Hepatocyte (in vitro differentiated cells): ENCODE measurements at regions not wholly inside any gene's neighbourhood (a gene's known extent, or its start where the extent isn't known, plus 50 kb on each side); places are given as distances from the start of the nearest gene placed in this dataset.

Experiments
- DNase-seq: peaks from one replicate; pipeline ENCODE4 v3.0.0-alpha.2; 2016; ENCODE audit warnings: low spot score
- H2AFZ ChIP-seq: fragments of 200-600 bp; sonication (generic); 2 replicates; pipeline ENCODE4 v1.6.0; 2016; ENCODE audit warnings: antibody characterized with exemption, mild to moderate bottlenecking
- H3K27ac ChIP-seq: fragments of 200-600 bp; sonication (generic); 2 replicates; pipeline ENCODE4 v1.5.1; 2016; ENCODE audit warnings: mild to moderate bottlenecking
- H3K27me3 ChIP-seq: fragments of 200-600 bp; sonication (generic); 2 replicates; pipeline ENCODE4 v1.6.1; 2016
- H3K36me3 ChIP-seq: fragments of 200-600 bp; sonication (generic); replicated peaks from 2 replicates; pipeline ENCODE4 v1.5.1; 2016; ENCODE audit warnings: low read depth; ENCODE audit not compliant: insufficient read depth
- H3K4me1 ChIP-seq: fragments of 200-600 bp; sonication (generic); 2 replicates; pipeline ENCODE4 v1.5.1; 2016; ENCODE audit warnings: mild to moderate bottlenecking, moderate library complexity; ENCODE audit not compliant: insufficient read depth
- H3K4me2 ChIP-seq: fragments of 200-600 bp; sonication (generic); 2 replicates; pipeline ENCODE4 v1.6.0; 2016
- H3K4me3 ChIP-seq: fragments of 200-600 bp; sonication (generic); 2 replicates; pipeline ENCODE4 v1.5.1; 2016; ENCODE audit warnings: mild to moderate bottlenecking
- H3K79me2 ChIP-seq: fragments of 200-600 bp; sonication (generic); 2 replicates; pipeline ENCODE4 v1.6.0; 2017; ENCODE audit warnings: mild to moderate bottlenecking
- H3K9me2 ChIP-seq: fragments of 200-600 bp; sonication (generic); replicated peaks from 2 replicates; pipeline ENCODE4 v1.6.0; 2017; ENCODE audit warnings: mild to moderate bottlenecking; ENCODE audit not compliant: insufficient read depth
- H3K9me3 ChIP-seq: fragments of 200-600 bp; sonication (generic); 2 replicates; pipeline ENCODE4 v1.5.1; 2016; ENCODE audit warnings: low read depth, mild to moderate bottlenecking
- H4K20me1 ChIP-seq: fragments of 200-600 bp; sonication (generic); 2 replicates; pipeline ENCODE4 v1.6.0; 2016; ENCODE audit warnings: mild to moderate bottlenecking; ENCODE audit not compliant: insufficient read depth, poor library complexity, severe bottlenecking
- EZH2 ChIP-seq: fragments of 200-600 bp; sonication (generic); IDR thresholded peaks from 2 replicates; pipeline ENCODE4 v1.6.1; 2016; ENCODE audit warnings: antibody characterized with exemption, mild to moderate bottlenecking, borderline replicate concordance
- EZH2phosphoT487 ChIP-seq: fragments of 200-600 bp; sonication (generic); IDR thresholded peaks from one replicate; pipeline ENCODE4 v1.6.1; 2018; ENCODE audit warnings: antibody characterized with exemption, mild to moderate bottlenecking, low read depth, moderate library complexity; ENCODE audit not compliant: unreplicated experiment, severe bottlenecking
- WGBS: methylation state at CpG from one replicate; pipeline ENCODE4 v1.1.6; 2016; ENCODE audit warnings: low lambda C conversion rate; ENCODE audit errors: missing lambda C conversion rate; 5-methylcytosine and 5-hydroxymethylcytosine counted together
- TF ChIP-seq, protein P1 (sequence below): fragments of 200-600 bp; sonication (generic); IDR thresholded peaks from 2 replicates; pipeline ENCODE4 v1.5.1; 2016; ENCODE audit warnings: antibody characterized with exemption, mild to moderate bottlenecking; ENCODE audit not compliant: poor library complexity

- DNase-seq, result no peak
- 55% methylated on average over 3 of the region's 3 CpGs for WGBS
Observed at GRCh38 chr13:72004246-72004645, 137.2 kb upstream of the DACH1 start.

DNA sequence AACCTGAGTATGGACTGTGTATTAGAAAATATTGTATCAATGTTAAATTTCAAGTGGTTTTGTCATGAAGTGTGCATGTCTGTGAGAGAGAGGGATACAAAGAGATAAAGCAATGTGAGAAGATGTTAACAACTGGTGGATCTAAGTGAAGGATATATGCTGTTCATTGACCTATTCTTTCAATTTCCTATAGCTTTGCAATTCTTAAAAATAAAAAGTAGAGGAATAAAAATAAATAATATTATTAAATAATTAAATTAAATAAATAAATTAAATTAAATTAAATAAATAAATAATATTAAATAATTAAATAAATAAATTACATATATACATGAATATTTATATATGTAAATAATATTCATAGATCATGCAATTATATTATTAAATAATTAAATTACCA lies 131.2 kb upstream of the DACH1 start:
- H2AFZ ChIP-seq, result no peak overlapping the region
- TF ChIP-seq, protein P1, sequence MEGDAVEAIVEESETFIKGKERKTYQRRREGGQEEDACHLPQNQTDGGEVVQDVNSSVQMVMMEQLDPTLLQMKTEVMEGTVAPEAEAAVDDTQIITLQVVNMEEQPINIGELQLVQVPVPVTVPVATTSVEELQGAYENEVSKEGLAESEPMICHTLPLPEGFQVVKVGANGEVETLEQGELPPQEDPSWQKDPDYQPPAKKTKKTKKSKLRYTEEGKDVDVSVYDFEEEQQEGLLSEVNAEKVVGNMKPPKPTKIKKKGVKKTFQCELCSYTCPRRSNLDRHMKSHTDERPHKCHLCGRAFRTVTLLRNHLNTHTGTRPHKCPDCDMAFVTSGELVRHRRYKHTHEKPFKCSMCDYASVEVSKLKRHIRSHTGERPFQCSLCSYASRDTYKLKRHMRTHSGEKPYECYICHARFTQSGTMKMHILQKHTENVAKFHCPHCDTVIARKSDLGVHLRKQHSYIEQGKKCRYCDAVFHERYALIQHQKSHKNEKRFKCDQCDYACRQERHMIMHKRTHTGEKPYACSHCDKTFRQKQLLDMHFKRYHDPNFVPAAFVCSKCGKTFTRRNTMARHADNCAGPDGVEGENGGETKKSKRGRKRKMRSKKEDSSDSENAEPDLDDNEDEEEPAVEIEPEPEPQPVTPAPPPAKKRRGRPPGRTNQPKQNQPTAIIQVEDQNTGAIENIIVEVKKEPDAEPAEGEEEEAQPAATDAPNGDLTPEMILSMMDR, result no peak
- TF ChIP-seq EZH2phosphoT487 (no peak), EZH2 (no peak)
- H4K20me1 ChIP-seq, result no peaks in the 10 kb centered on the region
- no peak for DNase-seq
- H3K9me2 ChIP-seq, result no peaks in the 10 kb centered on the region
- H3K4me2 ChIP-seq, result no peak overlapping the region
- H3K36me3 ChIP-seq, result no peaks in the 10 kb centered on the region
- no peak overlapping the region for H3K4me3 ChIP-seq
- H3K79me2 ChIP-seq, result no peaks in the 10 kb centered on the region
- H3K27ac ChIP-seq, result no peak overlapping the region
- no peaks in the 10 kb centered on the region for H3K9me3 ChIP-seq
- no peaks in the 10 kb centered on the region for H3K4me1 ChIP-seq
- H3K27me3 ChIP-seq, result no peaks in the 10 kb centered on the region

More at GRCh38 chr13:72004246-72004645, 137.2 kb upstream of the DACH1 start:
- H3K4me2 ChIP-seq, result no peak overlapping the region
- no peak overlapping the region for H3K4me3 ChIP-seq
- H2AFZ ChIP-seq, result no peak overlapping the region
- no peak for TF ChIP-seq EZH2
- TF ChIP-seq, protein P1, result no peak
- no peak for TF ChIP-seq EZH2phosphoT487
- H3K9me3 ChIP-seq, result no peaks in the 10 kb centered on the region
- H3K27me3 ChIP-seq, result no peaks in the 10 kb centered on the region
- peaks cover 5% of the 10 kb centered on the region for H3K4me1 ChIP-seq
- H3K79me2 ChIP-seq, result no peaks in the 10 kb centered on the region
- no peaks in the 10 kb centered on the region for H3K9me2 ChIP-seq
- H3K36me3 ChIP-seq, result no peaks in the 10 kb centered on the region
- H3K27ac ChIP-seq, result no peak overlapping the region
- no peaks in the 10 kb centered on the region for H4K20me1 ChIP-seq

- no peaks in the 10 kb centered on the region for H4K20me1 ChIP-seq
- H3K79me2 ChIP-seq, result no peaks in the 10 kb centered on the region
- H3K9me3 ChIP-seq, result no peaks in the 10 kb centered on the region
- WGBS, result 20% methylated on average over 3 of the region's 3 CpGs
- no peak overlapping the region for H3K27ac ChIP-seq
- no peaks in the 10 kb centered on the region for H3K36me3 ChIP-seq
- H3K27me3 ChIP-seq, result no peaks in the 10 kb centered on the region
- H3K4me3 ChIP-seq, result no peak overlapping the region
- TF ChIP-seq EZH2phosphoT487 (no peak), EZH2 (no peak)
- TF ChIP-seq, protein P1, result peak; percentile 32
- no peaks in the 10 kb centered on the region for H3K4me1 ChIP-seq
- no peak overlapping the region for H2AFZ ChIP-seq
- H3K4me2 ChIP-seq, result no peak overlapping the region
- DNase-seq, result peak; percentile 23
- H3K9me2 ChIP-seq, result no peaks in the 10 kb centered on the region
Observed at GRCh38 chr13:71979616-71980015, 112.6 kb upstream of the DACH1 start.

- H3K4me1 ChIP-seq, result no peaks in the 10 kb centered on the region
- no peak for DNase-seq
- TF ChIP-seq EZH2phosphoT487, result no peak
- TF ChIP-seq, protein P1, result no peak
- no peak for TF ChIP-seq EZH2
- H3K79me2 ChIP-seq, result no peaks in the 10 kb centered on the region
- H3K4me3 ChIP-seq, result no peak overlapping the region
- no peak overlapping the region for H3K4me2 ChIP-seq
- H2AFZ ChIP-seq, result no peak overlapping the region
- no peaks in the 10 kb centered on the region for H4K20me1 ChIP-seq
- no peaks in the 10 kb centered on the region for H3K36me3 ChIP-seq
- WGBS, result 93% methylated on average over 7 of the region's 7 CpGs
- H3K9me2 ChIP-seq, result no peaks in the 10 kb centered on the region
- no peaks in the 10 kb centered on the region for H3K27me3 ChIP-seq
- no peaks in the 10 kb centered on the region for H3K9me3 ChIP-seq
- H3K27ac ChIP-seq, result no peak overlapping the region
Observed at GRCh38 chr13:71977028-71977427, 110.0 kb upstream of the DACH1 start.
